Colonic mucosa (tissue), 4 donors: ENCODE measurements at regions not wholly inside any gene's neighbourhood (a gene's known extent, or its start where the extent isn't known, plus 50 kb on each side); places are given as distances from the start of the nearest gene placed in this dataset.

Experiments
- DNase-seq: peaks from one replicate; pipeline ENCODE4 v3.0.0-alpha.2; 2020
- H3K27ac ChIP-seq: fragments of 200-600 bp; one replicate; pipeline ENCODE4 v1.8.0; 2021
- H3K27me3 ChIP-seq: fragments of 200-600 bp; one replicate; pipeline ENCODE4 v1.8.0; 2021
- H3K36me3 ChIP-seq: fragments of 200-600 bp; one replicate; pipeline ENCODE4 v1.8.0; 2021
- H3K4me1 ChIP-seq: fragments of 200-600 bp; one replicate; pipeline ENCODE4 v1.8.0; 2021; ENCODE audit warnings: mild to moderate bottlenecking
- H3K4me3 ChIP-seq: fragments of 200-600 bp; one replicate; pipeline ENCODE4 v1.8.0; 2021
- H3K9ac ChIP-seq, 2 donors: one replicate each; pipeline ENCODE4 v1.7.0; 2013; ENCODE audit warnings: control low read depth in 2 of 2, low read depth in 2 of 2, low read length in 2 of 2
- H3K9me3 ChIP-seq: fragments of 200-600 bp; one replicate; pipeline ENCODE4 v1.8.0; 2021
- intact Hi-C: fragments of 100-400 bp; cut with DNase I; formaldehyde crosslinking; loops from one replicate; pipeline ENCODE4 v1.14.1; 2022
- TF ChIP-seq, protein P1 (sequence below): fragments of 200-600 bp; IDR thresholded peaks from one replicate; pipeline ENCODE4 v1.8.0; 2022; ENCODE audit warnings: antibody characterized with exemption, mild to moderate bottlenecking
- donor health status: healthy.
- donor health status: DM: no; HTN: no; CAD: no.
- donor health status: DM: no; HTN: no; CAD: no.

DNA sequence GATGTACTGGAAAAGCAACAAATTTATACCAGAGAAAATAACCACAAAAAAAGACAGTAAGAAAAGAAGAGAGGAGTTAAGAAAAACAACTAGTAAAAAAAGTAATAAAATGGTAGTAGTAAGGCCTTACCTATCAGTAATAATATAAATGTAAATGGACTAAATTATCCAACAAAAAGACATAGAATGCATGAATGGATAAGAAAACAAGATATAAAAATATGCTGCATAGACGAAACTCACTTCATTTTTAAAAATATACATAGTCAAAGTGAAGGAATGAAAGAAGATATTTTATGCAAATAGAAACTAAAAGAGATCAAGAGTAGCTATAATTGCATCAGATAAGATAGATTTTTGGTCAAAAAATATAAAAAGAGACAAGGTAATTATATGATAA lies 739.1 kb downstream of the DNAJB9 start:
- Histone ChIP-seq H3K9me3 (no peaks in the 10 kb centered on the region), H3K4me3 (no peak overlapping the region), H3K27me3 (no peaks in the 10 kb centered on the region), H3K36me3 (no peaks in the 10 kb centered on the region), H3K27ac (no peak overlapping the region), H3K4me1 (no peaks in the 10 kb centered on the region), H3K9ac (no peak overlapping the region)
- TF ChIP-seq, protein P1, sequence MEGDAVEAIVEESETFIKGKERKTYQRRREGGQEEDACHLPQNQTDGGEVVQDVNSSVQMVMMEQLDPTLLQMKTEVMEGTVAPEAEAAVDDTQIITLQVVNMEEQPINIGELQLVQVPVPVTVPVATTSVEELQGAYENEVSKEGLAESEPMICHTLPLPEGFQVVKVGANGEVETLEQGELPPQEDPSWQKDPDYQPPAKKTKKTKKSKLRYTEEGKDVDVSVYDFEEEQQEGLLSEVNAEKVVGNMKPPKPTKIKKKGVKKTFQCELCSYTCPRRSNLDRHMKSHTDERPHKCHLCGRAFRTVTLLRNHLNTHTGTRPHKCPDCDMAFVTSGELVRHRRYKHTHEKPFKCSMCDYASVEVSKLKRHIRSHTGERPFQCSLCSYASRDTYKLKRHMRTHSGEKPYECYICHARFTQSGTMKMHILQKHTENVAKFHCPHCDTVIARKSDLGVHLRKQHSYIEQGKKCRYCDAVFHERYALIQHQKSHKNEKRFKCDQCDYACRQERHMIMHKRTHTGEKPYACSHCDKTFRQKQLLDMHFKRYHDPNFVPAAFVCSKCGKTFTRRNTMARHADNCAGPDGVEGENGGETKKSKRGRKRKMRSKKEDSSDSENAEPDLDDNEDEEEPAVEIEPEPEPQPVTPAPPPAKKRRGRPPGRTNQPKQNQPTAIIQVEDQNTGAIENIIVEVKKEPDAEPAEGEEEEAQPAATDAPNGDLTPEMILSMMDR = no peak
- DNase-seq = no peak
- intact Hi-C loops = no loop called here

DNA sequence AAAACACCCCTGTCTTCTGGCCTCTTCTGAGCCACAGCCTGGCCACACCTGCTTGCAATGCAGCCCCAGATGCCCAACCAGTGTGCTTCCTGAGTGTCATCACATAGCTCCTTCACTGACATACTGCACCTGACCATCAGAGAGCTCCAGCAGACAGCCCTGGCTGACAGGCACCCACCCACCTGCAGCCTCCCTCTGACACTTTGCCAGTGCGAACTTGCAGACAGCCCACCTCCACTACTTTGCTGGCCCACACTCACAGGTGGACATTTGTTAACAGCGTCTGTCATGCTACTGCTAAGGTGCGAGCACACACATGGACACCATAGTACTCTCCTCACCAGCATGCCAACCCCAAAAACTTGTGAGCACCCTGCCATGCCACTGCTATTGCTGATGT lies 740.1 kb downstream of the DNAJB9 start:
- intact Hi-C loops = no loop called here
- Histone ChIP-seq H3K36me3 (no peaks in the 10 kb centered on the region), H3K9me3 (no peaks in the 10 kb centered on the region), H3K9ac (no peak overlapping the region), H3K27me3 (no peaks in the 10 kb centered on the region), H3K4me1 (no peaks in the 10 kb centered on the region), H3K4me3 (no peak overlapping the region), H3K27ac (no peak overlapping the region)
- TF ChIP-seq, protein P1 = no peak
- no peak for DNase-seq

DNA sequence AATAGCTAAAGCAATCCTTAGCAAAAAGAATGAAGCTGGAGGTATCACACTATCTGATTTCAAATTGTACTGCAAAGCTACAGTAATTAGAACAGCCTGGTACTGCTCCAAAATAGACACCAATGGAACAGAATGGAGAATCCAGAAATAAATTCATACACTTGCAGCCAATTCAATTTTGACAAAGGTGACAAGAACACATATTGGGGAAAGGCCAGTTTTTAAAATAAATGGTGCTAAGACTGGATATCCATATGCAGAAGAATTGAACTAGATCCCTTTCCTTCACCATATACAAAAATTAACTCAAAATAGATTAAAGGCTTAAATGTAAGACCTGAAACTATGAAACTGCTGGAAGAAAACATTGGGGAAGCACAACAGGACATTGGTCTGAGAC lies 748.5 kb downstream of the DNAJB9 start:
- Histone ChIP-seq H3K4me3 (no peak overlapping the region), H3K9me3 (no peaks in the 10 kb centered on the region), H3K27me3 (no peaks in the 10 kb centered on the region), H3K36me3 (no peaks in the 10 kb centered on the region), H3K9ac (no peak overlapping the region), H3K27ac (no peak overlapping the region), H3K4me1 (no peaks in the 10 kb centered on the region)
- intact Hi-C loops = no loop called here
- DNase-seq = no peak
- TF ChIP-seq, protein P1 = no peak

DNA sequence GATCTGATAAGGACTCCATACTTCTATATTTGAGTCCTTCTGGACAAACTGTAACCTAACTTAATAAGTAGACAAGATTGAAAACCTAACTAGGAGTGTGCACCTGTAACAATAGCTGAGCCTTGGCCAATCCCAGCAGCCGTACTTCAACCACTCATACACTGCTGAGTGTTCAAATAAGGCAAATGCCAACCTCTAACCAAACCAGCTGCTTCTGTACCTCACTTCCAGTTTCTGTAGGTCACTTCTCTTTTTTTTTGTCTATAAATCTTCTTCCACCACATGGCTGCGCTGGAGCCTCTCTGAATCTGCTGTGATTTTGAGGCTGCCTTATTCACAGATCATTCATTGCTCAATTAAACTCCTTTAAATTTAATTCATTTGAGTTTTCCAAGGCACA lies 753.2 kb downstream of the DNAJB9 start:
- Histone ChIP-seq H3K9ac (no peak overlapping the region), H3K36me3 (no peaks in the 10 kb centered on the region), H3K27me3 (no peaks in the 10 kb centered on the region), H3K4me1 (no peaks in the 10 kb centered on the region), H3K27ac (no peak overlapping the region), H3K9me3 (no peaks in the 10 kb centered on the region), H3K4me3 (no peak overlapping the region)
- DNase-seq = no peak
- intact Hi-C loops = no loop called here
- TF ChIP-seq, protein P1 = no peak

DNA sequence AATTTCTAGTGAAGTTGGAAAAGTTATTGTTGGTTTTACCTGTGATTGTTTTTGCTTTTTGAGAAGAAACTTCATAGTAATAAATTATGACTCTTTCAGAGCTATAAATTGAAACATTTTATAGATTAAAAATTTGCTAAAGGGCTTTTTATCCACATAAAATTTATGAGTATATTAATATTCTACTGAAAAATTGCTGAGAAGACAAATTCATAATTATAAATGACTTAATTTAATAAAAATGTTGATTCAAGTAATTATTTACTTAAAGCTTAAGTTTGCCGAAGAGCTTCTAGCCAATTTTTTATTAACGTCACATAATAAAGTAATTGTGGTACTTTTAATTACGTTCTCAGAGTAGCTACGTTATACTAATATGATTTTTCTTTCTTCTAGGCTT lies 761.7 kb downstream of the DNAJB9 start:
- Histone ChIP-seq H3K36me3 (no peaks in the 10 kb centered on the region), H3K4me3 (no peak overlapping the region), H3K27me3 (no peaks in the 10 kb centered on the region), H3K9me3 (no peaks in the 10 kb centered on the region), H3K27ac (no peak overlapping the region), H3K4me1 (no peaks in the 10 kb centered on the region), H3K9ac (no peak overlapping the region)
- intact Hi-C loops = no loop called here
- no peak for DNase-seq
- TF ChIP-seq, protein P1 = no peak

DNA sequence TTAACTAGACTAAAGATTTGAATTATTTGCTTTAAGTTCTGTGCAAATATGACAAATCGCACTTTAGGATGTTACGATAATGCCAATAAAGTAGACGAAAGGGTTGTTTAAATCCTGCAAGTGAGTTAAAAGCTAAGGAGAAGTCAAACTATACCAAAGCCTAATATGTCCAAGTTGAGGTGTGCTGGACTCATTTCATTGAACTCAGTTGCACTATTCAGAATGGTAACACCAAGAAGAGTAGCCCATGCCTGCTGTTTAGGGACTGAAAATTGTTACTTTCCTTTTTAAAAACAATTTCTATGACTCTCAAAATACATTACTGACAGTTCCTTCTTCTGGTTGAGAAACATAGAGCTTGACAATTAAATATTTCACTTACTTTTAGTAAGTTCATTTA lies 766.3 kb downstream of the DNAJB9 start:
- H3K4me3 ChIP-seq = no peak overlapping the region
- no peaks in the 10 kb centered on the region for H3K4me1 ChIP-seq
- no peaks in the 10 kb centered on the region for H3K36me3 ChIP-seq
- intact Hi-C loops = no loop called here
- no peak overlapping the region for H3K9ac ChIP-seq
- H3K27ac ChIP-seq = no peak overlapping the region
- TF ChIP-seq, protein P1 = no peak
- no peaks in the 10 kb centered on the region for H3K9me3 ChIP-seq
- no peak for DNase-seq
- H3K27me3 ChIP-seq = no peaks in the 10 kb centered on the region
